Astrocyte (in vitro differentiated cells and primary cell): ENCODE measurements at regions not wholly inside any gene's neighbourhood (a gene's known extent, or its start where the extent isn't known, plus 50 kb on each side); places are given as distances from the start of the nearest gene placed in this dataset.
A peak's percentile ranks its signal among the peaks of the same experiment; 100 is the strongest.

Experiments used
- DNase-seq: peaks from one replicate; pipeline ENCODE4 v3.0.0-alpha.2; 2010; ENCODE audit warnings: low read depth
- FAIRE-seq: peaks from 2 replicates; lab custom pipeline; 2011; peaks lifted over from hg19 to GRCh38; lab: Jason Lieb, UNC
- H2AFZ ChIP-seq: 2 replicates; pipeline ENCODE4 v1.6.0; 2012; ENCODE audit warnings: low read depth, low read length, inconsistent platforms
- H3K27ac ChIP-seq: 2 replicates; pipeline ENCODE4 v1.5.1; 2011; ENCODE audit warnings: low read depth, low read length, inconsistent platforms
- H3K27me3 ChIP-seq: 2 replicates; pipeline ENCODE4 v1.6.0; 2011; ENCODE audit warnings: low read length, inconsistent platforms; ENCODE audit not compliant: insufficient read depth
- H3K36me3 ChIP-seq: 2 replicates; pipeline ENCODE4 v1.5.1; 2011; ENCODE audit warnings: low read length, inconsistent platforms; ENCODE audit not compliant: insufficient read depth
- H3K4me1 ChIP-seq: 2 replicates; pipeline ENCODE4 v1.5.1; 2011; ENCODE audit warnings: low read length, inconsistent platforms; ENCODE audit not compliant: insufficient read depth
- H3K4me2 ChIP-seq: 2 replicates; pipeline ENCODE4 v1.6.0; 2012; ENCODE audit warnings: low read length, inconsistent platforms
- H3K4me3 ChIP-seq: 2 replicates; pipeline ENCODE4 v1.5.1; 2011; ENCODE audit warnings: low read depth, mild to moderate bottlenecking, low read length, inconsistent platforms; ENCODE audit not compliant: insufficient read depth
- H3K79me2 ChIP-seq: 2 replicates; pipeline ENCODE4 v1.6.0; 2012; ENCODE audit warnings: mild to moderate bottlenecking, low read length, inconsistent platforms; ENCODE audit not compliant: insufficient read depth
- H3K9ac ChIP-seq: 2 replicates; pipeline ENCODE4 v1.6.0; 2012; ENCODE audit warnings: mild to moderate bottlenecking, low read length, inconsistent platforms
- H3K9me3 ChIP-seq: 2 replicates; pipeline ENCODE4 v1.5.1; 2012; ENCODE audit warnings: low read depth, mild to moderate bottlenecking, low read length, inconsistent platforms; ENCODE audit not compliant: insufficient read depth
- H4K20me1 ChIP-seq: 2 replicates; pipeline ENCODE4 v1.6.0; 2012; ENCODE audit warnings: low read length, inconsistent platforms; ENCODE audit not compliant: insufficient read depth
- H3K27ac Mint-ChIP-seq: one replicate; pipeline ENCODE4 v1.8.0; 2021; ENCODE audit warnings: mild to moderate bottlenecking, mixed read lengths; ENCODE audit not compliant: unreplicated experiment
- H3K27me3 Mint-ChIP-seq: one replicate; pipeline ENCODE4 v1.8.0; 2021; ENCODE audit warnings: low read depth, mixed read lengths; ENCODE audit not compliant: unreplicated experiment
- H3K36me3 Mint-ChIP-seq: one replicate; pipeline ENCODE4 v1.8.0; 2021; ENCODE audit warnings: low read depth, mixed read lengths; ENCODE audit not compliant: unreplicated experiment
- H3K4me1 Mint-ChIP-seq: one replicate; pipeline ENCODE4 v1.8.0; 2021; ENCODE audit warnings: low read depth, mixed read lengths; ENCODE audit not compliant: unreplicated experiment
- H3K4me3 Mint-ChIP-seq: one replicate; pipeline ENCODE4 v1.8.0; 2021; ENCODE audit warnings: mild to moderate bottlenecking, moderate library complexity, mixed read lengths; ENCODE audit not compliant: unreplicated experiment
- H3K9me3 Mint-ChIP-seq: one replicate; pipeline ENCODE4 v1.8.0; 2021; ENCODE audit warnings: mild to moderate bottlenecking, mixed read lengths; ENCODE audit not compliant: unreplicated experiment
- CTCF ChIP-seq: IDR thresholded peaks from 2 replicates; pipeline ENCODE4 v1.5.1; 2011; ENCODE audit warnings: low read depth, mild to moderate bottlenecking, inconsistent platforms, low read length, moderate library complexity; ENCODE audit not compliant: insufficient read depth
- EZH2 ChIP-seq: IDR thresholded peaks from 2 replicates; pipeline ENCODE4 v1.6.1; 2012; ENCODE audit warnings: mild to moderate bottlenecking, low read length, inconsistent platforms; ENCODE audit not compliant: insufficient read depth

GRCh38 chr6:78623554-78623953, 243.8 kb upstream of the IRAK1BP1 start:
- TF ChIP-seq CTCF (no peak), EZH2 (no peak)
- Mint-ChIP-seq H3K9me3 (no peaks in the 10 kb centered on the region), H3K4me3 (no peak overlapping the region), H3K27ac (no peak overlapping the region), H3K36me3 (no peaks in the 10 kb centered on the region), H3K27me3 (no peaks in the 10 kb centered on the region), H3K4me1 (no peaks in the 10 kb centered on the region)
- no peak overlapping the region for H3K4me3 ChIP-seq
- no peak overlapping the region for H3K9ac ChIP-seq
- H3K4me2 ChIP-seq: no peak overlapping the region
- H2AFZ ChIP-seq: no peak overlapping the region
- no peaks in the 10 kb centered on the region for H4K20me1 ChIP-seq
- no peaks in the 10 kb centered on the region for H3K4me1 ChIP-seq
- H3K36me3 ChIP-seq: no peaks in the 10 kb centered on the region
- DNase-seq (peak; percentile 25), FAIRE-seq (peak; percentile 60)
- H3K79me2 ChIP-seq: no peaks in the 10 kb centered on the region
- no peaks in the 10 kb centered on the region for H3K27me3 ChIP-seq
- H3K27ac ChIP-seq: no peak overlapping the region
- no peaks in the 10 kb centered on the region for H3K9me3 ChIP-seq

GRCh38 chr6:78629154-78629721, 238.1 kb upstream of the IRAK1BP1 start:
- H3K4me3 Mint-ChIP-seq: no peak overlapping the region
- peak overlapping the region; percentile 72 for H3K4me2 ChIP-seq
- no peak for DNase-seq

More at GRCh38 chr6:78629154-78629721, 238.1 kb upstream of the IRAK1BP1 start:
- peak overlapping the region; percentile 78 for H2AFZ ChIP-seq
- H3K9me3 Mint-ChIP-seq: no peaks in the 10 kb centered on the region
- H3K27me3 ChIP-seq: no peaks in the 10 kb centered on the region
- H3K4me1 ChIP-seq: no peaks in the 10 kb centered on the region
- no peak overlapping the region for H3K27ac ChIP-seq
- no peak for FAIRE-seq
- no peaks in the 10 kb centered on the region for H3K79me2 ChIP-seq
- peak overlapping the region; percentile 32 for H3K9ac ChIP-seq
- H3K36me3 Mint-ChIP-seq: peaks cover 2% of the 10 kb centered on the region
- H3K36me3 ChIP-seq: no peaks in the 10 kb centered on the region
- H4K20me1 ChIP-seq: no peaks in the 10 kb centered on the region
- H3K27ac Mint-ChIP-seq: no peak overlapping the region
- H3K4me3 ChIP-seq: peak overlapping the region; percentile 45
- TF ChIP-seq EZH2 (no peak), CTCF (no peak)
- H3K9me3 ChIP-seq: no peaks in the 10 kb centered on the region
- H3K27me3 Mint-ChIP-seq: no peaks in the 10 kb centered on the region
- H3K4me1 Mint-ChIP-seq: no peaks in the 10 kb centered on the region
